ENCODE measurements at regions not wholly inside any gene's neighbourhood (a gene's known extent, or its start where the extent isn't known, plus 50 kb on each side); places are given as distances from the start of the nearest gene placed in this dataset.

GRCh38 chr2:175872721-175873120 lies 129.3 kb downstream of the LNPK start:
- no peak for DNase-seq (ENCODE audit: extremely low spot score)
- ChIA-PET CTCF (no interaction called here), POLR2A (no interaction called here)
- no peak for TF ChIP-seq PKNOX1 (IDR thresholded peaks at IDR 0.05)
- no peak for TF ChIP-seq FOXM1 (IDR thresholded peaks at IDR 0.05; ENCODE audit: borderline replicate concordance)
- TF ChIP-seq ARNT (IDR thresholded peaks at IDR 0.05): no peak

- CTCF ChIA-PET: no interaction called here
- TF ChIP-seq TARDBP (IDR thresholded peaks at IDR 0.05): no peak
- no peak for TF ChIP-seq ELF4 (IDR thresholded peaks at IDR 0.05)
- TF ChIP-seq ARNT (IDR thresholded peaks at IDR 0.05): no peak
- TF ChIP-seq SUZ12 (IDR thresholded peaks at IDR 0.05): no peak
- no peak for TF ChIP-seq FOXM1 (IDR thresholded peaks at IDR 0.05; ENCODE audit: borderline replicate concordance)
- TF ChIP-seq HDGF (IDR thresholded peaks at IDR 0.05; ENCODE audit: borderline replicate concordance): no peak
- TF ChIP-seq ZNF384 (IDR thresholded peaks at IDR 0.05): no peak
- TF ChIP-seq FOXK2 (IDR thresholded peaks at IDR 0.05): no peak
- TF ChIP-seq LEF1 (IDR thresholded peaks at IDR 0.05; ENCODE audit: borderline replicate concordance): no peak
- POLR2A ChIA-PET: interaction anchor here (0.7 kb wide), 1 partner anchor 392 kb away, joined by 3 read pairs; no protein-coding TSS in a partner anchor
- DNase-seq (ENCODE audit: extremely low spot score): no peak
These were observed 130.1 kb downstream of the LNPK start for GRCh38 chr2:175872005-175872348.

- POLR2A ChIA-PET: interaction anchor here (0.7 kb wide), 1 partner anchor 392 kb away, joined by 3 read pairs; no protein-coding TSS in a partner anchor
- CTCF ChIA-PET: no interaction called here
- TF ChIP-seq ZNF384 (IDR thresholded peaks at IDR 0.05): no peak
- no peak for TF ChIP-seq BHLHE40 (IDR thresholded peaks at IDR 0.05; ENCODE audit: borderline replicate concordance)
- no peak for TF ChIP-seq NFRKB (IDR thresholded peaks at IDR 0.05)
- TF ChIP-seq PKNOX1 (IDR thresholded peaks at IDR 0.05): no peak
- TF ChIP-seq FOXK2 (IDR thresholded peaks at IDR 0.05): no peak
- no peak for TF ChIP-seq ELF4 (IDR thresholded peaks at IDR 0.05)
- TF ChIP-seq FOXM1 (IDR thresholded peaks at IDR 0.05; ENCODE audit: borderline replicate concordance): no peak
- TF ChIP-seq FOXA1 (IDR thresholded peaks at IDR 0.05): no peak
- TF ChIP-seq HDGF (IDR thresholded peaks at IDR 0.05; ENCODE audit: borderline replicate concordance): no peak
- no peak for TF ChIP-seq SUZ12 (IDR thresholded peaks at IDR 0.05)
- TF ChIP-seq L3MBTL2 (conservative IDR thresholded peaks at IDR 0.05): no peak
- TF ChIP-seq SP1 (IDR thresholded peaks at IDR 0.05): no peak
- no peak for TF ChIP-seq LEF1 (IDR thresholded peaks at IDR 0.05; ENCODE audit: borderline replicate concordance)
- DNase-seq (ENCODE audit: extremely low spot score): no peak
These were observed 130.6 kb downstream of the LNPK start for GRCh38 chr2:175871331-175872004.

GRCh38 chr2:175865716-175866115 lies 136.4 kb downstream of the LNPK start:
- CTCF ChIA-PET: no interaction called here
- no peak for DNase-seq (ENCODE audit: extremely low spot score)
- TF ChIP-seq CTBP1 (IDR thresholded peaks at IDR 0.05; ENCODE audit: borderline replicate concordance) (no peak), LEF1 (IDR thresholded peaks at IDR 0.05; ENCODE audit: borderline replicate concordance) (no peak), FOXK2 (IDR thresholded peaks at IDR 0.05) (no peak), NFRKB (IDR thresholded peaks at IDR 0.05) (no peak), ZNF384 (IDR thresholded peaks at IDR 0.05) (no peak), FOXA1 (IDR thresholded peaks at IDR 0.05) (no peak), SP1 (IDR thresholded peaks at IDR 0.05) (no peak), ARNT (IDR thresholded peaks at IDR 0.05) (no peak), BHLHE40 (IDR thresholded peaks at IDR 0.05; ENCODE audit: borderline replicate concordance) (no peak), SUZ12 (IDR thresholded peaks at IDR 0.05) (no peak), HDGF (IDR thresholded peaks at IDR 0.05; ENCODE audit: borderline replicate concordance) (no peak), PKNOX1 (IDR thresholded peaks at IDR 0.05) (no peak), FOXM1 (IDR thresholded peaks at IDR 0.05; ENCODE audit: borderline replicate concordance) (no peak)
- POLR2A ChIA-PET: interaction anchor here (0.5 kb wide), 1 partner anchor 232 kb away, joined by 3 read pairs; no protein-coding TSS in a partner anchor

- ChIA-PET CTCF (no interaction called here), POLR2A (no interaction called here)
- TF ChIP-seq TARDBP (IDR thresholded peaks at IDR 0.05) (no peak), PKNOX1 (IDR thresholded peaks at IDR 0.05) (no peak), BHLHE40 (IDR thresholded peaks at IDR 0.05; ENCODE audit: borderline replicate concordance) (no peak), CTBP1 (IDR thresholded peaks at IDR 0.05; ENCODE audit: borderline replicate concordance) (no peak), FOXK2 (IDR thresholded peaks at IDR 0.05) (no peak), ZNF384 (IDR thresholded peaks at IDR 0.05) (no peak), SUZ12 (IDR thresholded peaks at IDR 0.05) (no peak)
- DNase-seq (ENCODE audit: extremely low spot score): no peak
These were observed 137.8 kb downstream of the LNPK start for GRCh38 chr2:175864137-175864850.

GRCh38 chr2:175861958-175862357 lies 140.1 kb downstream of the LNPK start:
- TF ChIP-seq FOXA1 (IDR thresholded peaks at IDR 0.05) (no peak), SP1 (IDR thresholded peaks at IDR 0.05) (no peak), FOXM1 (IDR thresholded peaks at IDR 0.05; ENCODE audit: borderline replicate concordance) (no peak), L3MBTL2 (conservative IDR thresholded peaks at IDR 0.05) (no peak)
- ChIA-PET POLR2A (no interaction called here), CTCF (no interaction called here)
- no peak for DNase-seq (ENCODE audit: extremely low spot score)
